Vagina (tissue), 2 donors: ENCODE measurements at regions not wholly inside any gene's neighbourhood (a gene's known extent, or its start where the extent isn't known, plus 50 kb on each side); places are given as distances from the start of the nearest gene placed in this dataset.

Source experiments
- POLR2A ChIP-seq, 2 donors: fragments of 450-650 bp; IDR thresholded peaks; one replicate each; pipeline ENCODE4 v1.6.1; 2017; ENCODE audit warnings: antibody characterized with exemption in 2 of 2, mild to moderate bottlenecking in 2 of 2, moderate library complexity in 2 of 2
- POLR2AphosphoS5 ChIP-seq, 2 donors: sonication (generic); formaldehyde crosslinking; IDR thresholded peaks; one replicate each; pipeline ENCODE4 v1.9.0; 2017; ENCODE audit warnings: antibody characterized with exemption in 2 of 2, mild to moderate bottlenecking in 2 of 2, low read depth in 1 of 2; ENCODE audit not compliant: insufficient read depth in 1 of 2
- TF ChIP-seq, protein P1 (sequence below), 3 experiments: fragments of 450-650 bp in 2 of 3; fragments of 200-600 bp in 1 of 3; sonication (generic) in 1 of 3; IDR thresholded peaks; one replicate each; pipeline ENCODE4 v1.5.1; 2017 to 2019; ENCODE audit warnings: antibody characterized with exemption in 3 of 3, mild to moderate bottlenecking in 2 of 3, moderate library complexity in 2 of 3

DNA sequence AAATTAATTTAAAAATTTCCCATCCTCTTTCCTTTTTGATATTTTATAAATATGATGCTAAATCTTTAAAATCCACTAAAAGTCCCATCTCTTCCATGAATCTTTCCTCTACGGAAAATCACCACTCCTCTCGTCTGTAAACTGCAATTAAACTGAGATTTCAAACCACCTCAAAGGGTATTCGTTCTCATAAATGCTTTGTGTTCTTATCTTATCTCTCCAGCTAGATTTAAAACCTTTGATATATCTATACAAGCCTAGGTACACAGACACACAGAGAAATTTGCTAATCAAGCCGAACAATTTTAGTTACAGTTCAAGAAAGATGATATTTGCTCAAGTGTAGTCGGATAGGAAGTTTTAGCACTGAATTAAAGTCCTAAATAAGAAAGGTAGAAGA lies 214.6 kb upstream of the PRDM1 start:
- TF ChIP-seq POLR2A (IDR thresholded peaks at IDR 0.05) = no peak
- TF ChIP-seq, protein P1, sequence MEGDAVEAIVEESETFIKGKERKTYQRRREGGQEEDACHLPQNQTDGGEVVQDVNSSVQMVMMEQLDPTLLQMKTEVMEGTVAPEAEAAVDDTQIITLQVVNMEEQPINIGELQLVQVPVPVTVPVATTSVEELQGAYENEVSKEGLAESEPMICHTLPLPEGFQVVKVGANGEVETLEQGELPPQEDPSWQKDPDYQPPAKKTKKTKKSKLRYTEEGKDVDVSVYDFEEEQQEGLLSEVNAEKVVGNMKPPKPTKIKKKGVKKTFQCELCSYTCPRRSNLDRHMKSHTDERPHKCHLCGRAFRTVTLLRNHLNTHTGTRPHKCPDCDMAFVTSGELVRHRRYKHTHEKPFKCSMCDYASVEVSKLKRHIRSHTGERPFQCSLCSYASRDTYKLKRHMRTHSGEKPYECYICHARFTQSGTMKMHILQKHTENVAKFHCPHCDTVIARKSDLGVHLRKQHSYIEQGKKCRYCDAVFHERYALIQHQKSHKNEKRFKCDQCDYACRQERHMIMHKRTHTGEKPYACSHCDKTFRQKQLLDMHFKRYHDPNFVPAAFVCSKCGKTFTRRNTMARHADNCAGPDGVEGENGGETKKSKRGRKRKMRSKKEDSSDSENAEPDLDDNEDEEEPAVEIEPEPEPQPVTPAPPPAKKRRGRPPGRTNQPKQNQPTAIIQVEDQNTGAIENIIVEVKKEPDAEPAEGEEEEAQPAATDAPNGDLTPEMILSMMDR (IDR thresholded peaks at IDR 0.05) = no peak
- TF ChIP-seq POLR2AphosphoS5 (IDR thresholded peaks at IDR 0.05; ENCODE audit: insufficient read depth in 1 of 2, low read depth in 1 of 2) = no peak
